Keratinocyte (primary cell): ENCODE measurements at regions not wholly inside any gene's neighbourhood (a gene's known extent, or its start where the extent isn't known, plus 50 kb on each side); places are given as distances from the start of the nearest gene placed in this dataset.

Experiments
- DNase-seq: peaks from one replicate; pipeline ENCODE4 v3.0.0-alpha.2; 2011; ENCODE audit warnings: low read depth, missing footprints, low spot score
- FAIRE-seq: peaks from 2 replicates; lab custom pipeline; 2011; peaks lifted over from hg19 to GRCh38; lab: Jason Lieb, UNC
- H2AFZ ChIP-seq: 2 replicates; pipeline ENCODE4 v1.6.0; 2012; ENCODE audit warnings: low read length, control low read depth, inconsistent platforms; ENCODE audit not compliant: control insufficient read depth
- H3K27ac ChIP-seq: 2 replicates; pipeline ENCODE4 v1.5.1; 2011; ENCODE audit warnings: low read length; ENCODE audit not compliant: control insufficient read depth, insufficient read depth
- H3K27me3 ChIP-seq: 3 replicates; pipeline ENCODE4 v1.6.0; 2011; ENCODE audit warnings: low read length; ENCODE audit not compliant: control insufficient read depth, insufficient read depth; ENCODE audit errors: extremely low read depth
- H3K36me3 ChIP-seq, 2 experiments: 2 replicates in 1 of 2; 3 replicates in 1 of 2; pipeline ENCODE4 v1.5.1; 2011; ENCODE audit warnings: low read length in 2 of 2, mild to moderate bottlenecking in 1 of 2; ENCODE audit not compliant: control insufficient read depth in 2 of 2, insufficient read depth in 2 of 2; ENCODE audit errors: extremely low read depth in 1 of 2
- H3K4me1 ChIP-seq: 3 replicates; pipeline ENCODE4 v1.5.1; 2011; ENCODE audit warnings: low read length; ENCODE audit not compliant: control insufficient read depth, insufficient read depth; ENCODE audit errors: extremely low read depth
- H3K4me2 ChIP-seq: 3 replicates; pipeline ENCODE4 v1.6.0; 2011; ENCODE audit warnings: low read depth, low read length; ENCODE audit not compliant: control insufficient read depth, insufficient read depth; ENCODE audit errors: extremely low read depth
- H3K4me3 ChIP-seq, 3 experiments: fragments of 200-600 bp in 1 of 3; sonication (generic) in 1 of 3; 2 replicates in 2 of 3; 3 replicates in 1 of 3; pipeline ENCODE4 v1.5.1; 2011 to 2016; ENCODE audit warnings: low read length in 3 of 3, mild to moderate bottlenecking in 3 of 3, control low read depth in 2 of 3, inconsistent platforms in 1 of 3, low read depth in 1 of 3, mixed read lengths in 1 of 3, mixed run types in 1 of 3, moderate library complexity in 1 of 3; ENCODE audit not compliant: control insufficient read depth in 2 of 3, insufficient read depth in 2 of 3; ENCODE audit errors: extremely low read depth in 1 of 3
- H3K79me2 ChIP-seq: 2 replicates; pipeline ENCODE4 v1.6.0; 2012; ENCODE audit warnings: low read length; ENCODE audit not compliant: control insufficient read depth, insufficient read depth
- H3K9ac ChIP-seq: 3 replicates; pipeline ENCODE4 v1.6.0; 2011; ENCODE audit warnings: low read length; ENCODE audit not compliant: control insufficient read depth, insufficient read depth; ENCODE audit errors: extremely low read depth
- H3K9me1 ChIP-seq: 3 replicates; pipeline ENCODE4 v1.6.0; 2011; ENCODE audit warnings: low read length; ENCODE audit not compliant: control insufficient read depth, insufficient read depth; ENCODE audit errors: extremely low read depth
- H3K9me3 ChIP-seq: 2 replicates; pipeline ENCODE4 v1.5.1; 2012; ENCODE audit warnings: low read depth, low read length; ENCODE audit not compliant: control insufficient read depth
- H4K20me1 ChIP-seq: 3 replicates; pipeline ENCODE4 v1.6.0; 2011; ENCODE audit warnings: low read length; ENCODE audit not compliant: control insufficient read depth, insufficient read depth; ENCODE audit errors: extremely low read depth
- EZH2 ChIP-seq: IDR thresholded peaks from one replicate; pipeline ENCODE4 v1.6.1; 2012; ENCODE audit warnings: inconsistent platforms, mild to moderate bottlenecking, low read length, moderate library complexity
- dilution Hi-C: fragments of 300-500 bp; cut with MboI; formaldehyde crosslinking; loops from one replicate; pipeline ENCODE4 v1.7.0; 2020; ENCODE audit warnings: low sequenced_read_pairs; ENCODE audit not compliant: extremely low pct_ligation_motif_present
- TF ChIP-seq, protein P1 (sequence below), 3 experiments: IDR thresholded peaks in 1 of 3; conservative IDR thresholded peaks in 1 of 3; optimal IDR thresholded peaks in 1 of 3; 2 replicates in 2 of 3; 3 replicates in 1 of 3; pipeline versions ENCODE3 to v1.5.1; 2011; ENCODE audit warnings: low read length in 3 of 3, mild to moderate bottlenecking in 3 of 3, moderate library complexity in 2 of 3, control low read depth in 1 of 3, inconsistent platforms in 1 of 3; ENCODE audit not compliant: insufficient read depth in 2 of 3; ENCODE audit errors: extremely low read depth in 1 of 3

DNA sequence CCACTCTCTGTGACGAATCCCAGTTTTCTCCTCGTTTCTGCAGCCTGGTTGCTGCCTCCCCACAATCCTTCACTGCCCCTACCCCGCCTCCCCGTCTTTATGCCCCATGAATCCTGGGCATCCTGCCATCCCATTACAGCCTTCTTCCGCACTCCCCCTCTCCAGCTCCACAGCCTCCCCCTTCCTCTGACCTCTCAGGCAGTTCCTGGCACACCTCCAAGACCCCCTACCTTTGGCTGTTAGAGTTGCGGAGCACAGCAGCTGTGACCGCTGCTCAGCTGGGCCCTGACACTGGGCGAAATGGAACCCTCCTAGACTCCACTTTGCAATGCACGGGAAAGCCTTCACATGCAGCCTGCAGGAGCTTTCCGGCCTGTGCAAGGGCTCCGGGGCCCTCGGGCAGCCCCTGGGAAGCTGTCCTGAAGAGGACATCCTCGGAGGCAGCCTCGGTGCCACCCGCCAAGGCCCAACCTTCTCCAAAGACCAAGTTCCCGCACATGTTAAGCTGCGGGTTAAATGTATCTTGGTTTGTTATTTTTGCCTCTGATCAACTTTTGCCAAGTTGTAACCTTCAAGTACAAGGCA is 400.7 kb upstream of the MKI67 start:
- Histone ChIP-seq H3K9me3 (no peaks in the 10 kb centered on the region), H4K20me1 (no peaks in the 10 kb centered on the region), H3K36me3 (no peaks in the 10 kb centered on the region), H2AFZ (no peak overlapping the region), H3K27ac (no peak overlapping the region), H3K4me1 (no peaks in the 10 kb centered on the region), H3K4me2 (no peak overlapping the region), H3K9me1 (no peaks in the 10 kb centered on the region), H3K79me2 (no peaks in the 10 kb centered on the region), H3K27me3 (no peaks in the 10 kb centered on the region), H3K9ac (no peak overlapping the region), H3K4me3 (no peak overlapping the region)
- DNase-seq (no peak), FAIRE-seq (no peak)
- TF ChIP-seq, protein P1, sequence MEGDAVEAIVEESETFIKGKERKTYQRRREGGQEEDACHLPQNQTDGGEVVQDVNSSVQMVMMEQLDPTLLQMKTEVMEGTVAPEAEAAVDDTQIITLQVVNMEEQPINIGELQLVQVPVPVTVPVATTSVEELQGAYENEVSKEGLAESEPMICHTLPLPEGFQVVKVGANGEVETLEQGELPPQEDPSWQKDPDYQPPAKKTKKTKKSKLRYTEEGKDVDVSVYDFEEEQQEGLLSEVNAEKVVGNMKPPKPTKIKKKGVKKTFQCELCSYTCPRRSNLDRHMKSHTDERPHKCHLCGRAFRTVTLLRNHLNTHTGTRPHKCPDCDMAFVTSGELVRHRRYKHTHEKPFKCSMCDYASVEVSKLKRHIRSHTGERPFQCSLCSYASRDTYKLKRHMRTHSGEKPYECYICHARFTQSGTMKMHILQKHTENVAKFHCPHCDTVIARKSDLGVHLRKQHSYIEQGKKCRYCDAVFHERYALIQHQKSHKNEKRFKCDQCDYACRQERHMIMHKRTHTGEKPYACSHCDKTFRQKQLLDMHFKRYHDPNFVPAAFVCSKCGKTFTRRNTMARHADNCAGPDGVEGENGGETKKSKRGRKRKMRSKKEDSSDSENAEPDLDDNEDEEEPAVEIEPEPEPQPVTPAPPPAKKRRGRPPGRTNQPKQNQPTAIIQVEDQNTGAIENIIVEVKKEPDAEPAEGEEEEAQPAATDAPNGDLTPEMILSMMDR (optimal IDR thresholded peaks at IDR 0.05 in 1 of 3, IDR thresholded peaks at IDR 0.05 in 1 of 3, conservative IDR thresholded peaks at IDR 0.05 in 1 of 3; ENCODE audit: extremely low read depth in 1 of 3, insufficient read depth in 2 of 3, low read length in 3 of 3), result no peak
- TF ChIP-seq EZH2, result no peak
- dilution Hi-C loops, result no loop called here

DNA sequence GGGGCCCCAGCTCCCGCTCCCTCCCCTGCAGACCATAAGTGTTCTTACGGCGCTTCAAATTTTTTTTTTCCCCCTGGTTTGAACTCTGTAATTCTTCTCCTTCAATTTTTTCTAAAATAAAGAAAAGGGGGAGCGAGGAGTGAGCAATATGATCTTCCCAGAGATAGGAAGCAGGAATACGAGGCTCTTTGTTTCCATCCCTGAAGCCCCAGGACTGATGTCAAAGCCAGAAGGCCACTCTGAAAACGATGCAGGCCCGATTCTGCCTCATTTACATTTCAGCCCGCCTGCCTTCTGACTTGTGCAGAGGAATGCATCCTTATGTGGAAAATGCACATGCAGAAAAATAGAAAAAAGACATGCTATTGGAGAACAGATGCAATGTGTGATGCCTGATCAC is 401.5 kb upstream of the MKI67 start:
- Histone ChIP-seq H3K9me3 (no peaks in the 10 kb centered on the region), H2AFZ (no peak overlapping the region), H3K27ac (no peak overlapping the region), H3K4me1 (no peaks in the 10 kb centered on the region), H4K20me1 (no peaks in the 10 kb centered on the region), H3K4me2 (no peak overlapping the region), H3K9me1 (no peaks in the 10 kb centered on the region), H3K4me3 (no peak overlapping the region), H3K79me2 (no peaks in the 10 kb centered on the region), H3K9ac (no peak overlapping the region), H3K27me3 (no peaks in the 10 kb centered on the region), H3K36me3 (no peaks in the 10 kb centered on the region)
- TF ChIP-seq EZH2, result no peak
- TF ChIP-seq, protein P1 (optimal IDR thresholded peaks at IDR 0.05 in 1 of 3, IDR thresholded peaks at IDR 0.05 in 1 of 3, conservative IDR thresholded peaks at IDR 0.05 in 1 of 3; ENCODE audit: extremely low read depth in 1 of 3, insufficient read depth in 2 of 3, low read length in 3 of 3), result no peak
- dilution Hi-C loops, result no loop called here
- no peak for FAIRE-seq
- DNase-seq, result no peak
